ENCODE measurements at regions not wholly inside any gene's neighbourhood (a gene's known extent, or its start where the extent isn't known, plus 50 kb on each side); places are given as distances from the start of the nearest gene placed in this dataset.

GRCh38 chr20:60586269-60587050 is 628.2 kb downstream of the CDH26 start:
- Histone ChIP-seq H3K4me1 (ENCODE audit: control insufficient read depth, insufficient read depth, low read length, unreplicated experiment) (no peaks in the 10 kb centered on the region), H3K27ac (ENCODE audit: low read depth, low read length) (no peak overlapping the region), H2AFZ (ENCODE audit: low read length, unreplicated experiment) (no peak overlapping the region), H3K79me2 (ENCODE audit: control insufficient read depth, insufficient read depth, low read length, unreplicated experiment) (no peaks in the 10 kb centered on the region), H3K4me3 (ENCODE audit: low read depth, low read length) (no peak overlapping the region), H3K36me3 (ENCODE audit: insufficient read depth, low read length) (no peaks in the 10 kb centered on the region), H3K27me3 (ENCODE audit: insufficient read depth, low read length) (no peaks in the 10 kb centered on the region)

DNA sequence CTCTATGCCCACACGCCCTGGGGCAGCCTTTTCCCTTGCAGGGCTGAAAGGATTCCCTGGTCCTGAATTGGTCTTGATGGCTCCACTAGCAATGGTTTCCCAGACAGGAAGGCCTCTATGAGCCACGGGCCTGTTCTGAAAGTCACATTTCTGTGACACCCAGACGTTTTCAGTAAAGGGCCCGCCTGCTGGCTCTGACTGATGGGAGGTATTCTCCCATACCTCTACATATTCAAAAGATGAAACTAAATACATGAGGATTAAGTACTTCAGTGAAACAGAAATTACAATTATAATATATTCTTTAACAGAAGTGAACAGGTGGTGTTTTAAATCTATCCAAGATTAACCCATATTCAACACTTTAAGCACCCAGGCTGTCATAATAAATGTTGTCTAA is 629.8 kb downstream of the CDH26 start:
- Histone ChIP-seq H3K27me3 (ENCODE audit: insufficient read depth, low read length) (no peaks in the 10 kb centered on the region), H3K36me3 (ENCODE audit: insufficient read depth, low read length) (no peaks in the 10 kb centered on the region), H3K4me3 (ENCODE audit: low read depth, low read length) (no peak overlapping the region), H3K79me2 (ENCODE audit: control insufficient read depth, insufficient read depth, low read length, unreplicated experiment) (no peaks in the 10 kb centered on the region), H3K27ac (ENCODE audit: low read depth, low read length) (no peak overlapping the region), H3K4me1 (ENCODE audit: control insufficient read depth, insufficient read depth, low read length, unreplicated experiment) (no peaks in the 10 kb centered on the region), H2AFZ (ENCODE audit: low read length, unreplicated experiment) (no peak overlapping the region)

- Histone ChIP-seq H3K4me1 (ENCODE audit: control insufficient read depth, insufficient read depth, low read length, unreplicated experiment) (no peaks in the 10 kb centered on the region), H3K36me3 (ENCODE audit: insufficient read depth, low read length) (no peaks in the 10 kb centered on the region), H2AFZ (ENCODE audit: low read length, unreplicated experiment) (no peak overlapping the region), H3K27me3 (ENCODE audit: insufficient read depth, low read length) (no peaks in the 10 kb centered on the region), H3K4me3 (ENCODE audit: low read depth, low read length) (no peak overlapping the region), H3K79me2 (ENCODE audit: control insufficient read depth, insufficient read depth, low read length, unreplicated experiment) (no peaks in the 10 kb centered on the region), H3K27ac (ENCODE audit: low read depth, low read length) (no peak overlapping the region)
These were observed 631.4 kb downstream of the CDH26 start for GRCh38 chr20:60589623-60590022.

DNA sequence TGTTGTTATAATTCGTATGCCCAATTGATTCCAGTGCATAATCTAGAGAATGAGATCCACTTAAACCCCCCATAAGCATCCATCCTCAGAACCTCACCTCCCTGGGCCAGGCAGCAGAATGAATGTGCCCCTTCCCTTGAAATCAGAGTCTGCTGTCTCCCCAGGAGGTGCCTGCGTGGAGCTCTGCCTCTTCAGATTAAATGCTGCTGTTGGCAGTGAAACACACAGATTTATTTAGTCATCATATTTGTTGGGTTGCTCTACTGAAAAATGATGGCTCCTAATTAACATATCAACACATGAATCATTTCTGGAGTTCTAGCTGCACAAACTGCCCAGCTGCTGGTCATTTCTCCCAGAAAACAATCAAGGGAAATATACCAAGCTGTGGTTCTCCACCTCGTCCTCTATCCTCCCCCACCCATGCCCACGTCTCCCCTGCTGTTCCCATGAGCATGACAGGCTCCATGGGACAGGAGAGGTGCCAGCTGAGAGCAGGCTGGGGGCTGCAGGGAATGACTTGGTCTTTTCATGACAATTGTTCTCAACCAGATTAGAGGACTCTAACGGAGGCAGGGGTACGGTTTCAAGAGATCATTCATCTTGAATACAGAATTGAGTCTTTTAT is 633.1 kb downstream of the CDH26 start:
- Histone ChIP-seq H3K79me2 (ENCODE audit: control insufficient read depth, insufficient read depth, low read length, unreplicated experiment) (no peaks in the 10 kb centered on the region), H3K27me3 (ENCODE audit: insufficient read depth, low read length) (no peaks in the 10 kb centered on the region), H3K4me3 (ENCODE audit: low read depth, low read length) (no peak overlapping the region), H3K36me3 (ENCODE audit: insufficient read depth, low read length) (no peaks in the 10 kb centered on the region), H2AFZ (ENCODE audit: low read length, unreplicated experiment) (no peak overlapping the region), H3K27ac (ENCODE audit: low read depth, low read length) (no peak overlapping the region), H3K4me1 (ENCODE audit: control insufficient read depth, insufficient read depth, low read length, unreplicated experiment) (no peaks in the 10 kb centered on the region)

- no peaks in the 10 kb centered on the region for H3K27me3 ChIP-seq (ENCODE audit: insufficient read depth, low read length)
- H3K4me3 ChIP-seq (ENCODE audit: low read depth, low read length): no peak overlapping the region
- H3K27ac ChIP-seq (ENCODE audit: low read depth, low read length): no peak overlapping the region
- H3K79me2 ChIP-seq (ENCODE audit: control insufficient read depth, insufficient read depth, low read length, unreplicated experiment): no peaks in the 10 kb centered on the region
- no peaks in the 10 kb centered on the region for H3K4me1 ChIP-seq (ENCODE audit: control insufficient read depth, insufficient read depth, low read length, unreplicated experiment)
- H3K36me3 ChIP-seq (ENCODE audit: insufficient read depth, low read length): no peaks in the 10 kb centered on the region
- no peak overlapping the region for H2AFZ ChIP-seq (ENCODE audit: low read length, unreplicated experiment)
These were observed 640.3 kb downstream of the CDH26 start for GRCh38 chr20:60598528-60598927.

GRCh38 chr20:60599381-60599780 is 641.2 kb downstream of the CDH26 start:
- no peaks in the 10 kb centered on the region for H3K36me3 ChIP-seq (ENCODE audit: insufficient read depth, low read length)
- H2AFZ ChIP-seq (ENCODE audit: low read length, unreplicated experiment): no peak overlapping the region
- no peaks in the 10 kb centered on the region for H3K27me3 ChIP-seq (ENCODE audit: insufficient read depth, low read length)
- H3K4me1 ChIP-seq (ENCODE audit: control insufficient read depth, insufficient read depth, low read length, unreplicated experiment): no peaks in the 10 kb centered on the region
- no peak overlapping the region for H3K27ac ChIP-seq (ENCODE audit: low read depth, low read length)
- H3K4me3 ChIP-seq (ENCODE audit: low read depth, low read length): no peak overlapping the region
- no peaks in the 10 kb centered on the region for H3K79me2 ChIP-seq (ENCODE audit: control insufficient read depth, insufficient read depth, low read length, unreplicated experiment)

GRCh38 chr20:60600036-60600435 is 641.8 kb downstream of the CDH26 start:
- Histone ChIP-seq H3K27ac (ENCODE audit: low read depth, low read length) (no peak overlapping the region), H3K27me3 (ENCODE audit: insufficient read depth, low read length) (no peaks in the 10 kb centered on the region), H2AFZ (ENCODE audit: low read length, unreplicated experiment) (no peak overlapping the region), H3K4me3 (ENCODE audit: low read depth, low read length) (no peak overlapping the region), H3K4me1 (ENCODE audit: control insufficient read depth, insufficient read depth, low read length, unreplicated experiment) (no peaks in the 10 kb centered on the region), H3K79me2 (ENCODE audit: control insufficient read depth, insufficient read depth, low read length, unreplicated experiment) (no peaks in the 10 kb centered on the region), H3K36me3 (ENCODE audit: insufficient read depth, low read length) (no peaks in the 10 kb centered on the region)

DNA sequence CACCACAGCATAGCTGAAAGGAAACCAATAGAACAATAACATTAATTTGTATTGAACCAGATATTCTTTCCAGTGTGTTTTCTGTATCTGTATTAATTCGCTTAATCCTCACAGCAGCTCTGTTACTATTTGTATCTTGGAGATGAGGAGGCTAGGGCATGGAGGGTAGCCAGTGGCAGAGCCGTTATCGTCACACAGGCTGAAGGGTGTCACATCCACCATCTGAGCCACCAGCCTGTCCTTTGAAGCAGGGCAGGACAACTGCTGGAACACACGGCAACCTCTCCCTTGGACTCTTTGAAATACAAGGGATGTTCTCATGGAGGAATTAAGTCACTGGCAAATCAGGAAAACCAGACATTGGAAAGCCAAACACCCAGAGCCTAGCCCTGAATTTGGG is 628.0 kb upstream of the CDH4 start:
- Histone ChIP-seq H3K4me1 (ENCODE audit: control insufficient read depth, insufficient read depth, low read length, unreplicated experiment) (no peaks in the 10 kb centered on the region), H3K27me3 (ENCODE audit: insufficient read depth, low read length) (no peaks in the 10 kb centered on the region), H3K36me3 (ENCODE audit: insufficient read depth, low read length) (no peaks in the 10 kb centered on the region), H3K27ac (ENCODE audit: low read depth, low read length) (no peak overlapping the region), H3K4me3 (ENCODE audit: low read depth, low read length) (no peak overlapping the region), H3K79me2 (ENCODE audit: control insufficient read depth, insufficient read depth, low read length, unreplicated experiment) (no peaks in the 10 kb centered on the region), H2AFZ (ENCODE audit: low read length, unreplicated experiment) (no peak overlapping the region)

GRCh38 chr20:60627751-60628565 is 624.1 kb upstream of the CDH4 start:
- Histone ChIP-seq H3K36me3 (ENCODE audit: insufficient read depth, low read length) (no peaks in the 10 kb centered on the region), H3K4me1 (ENCODE audit: control insufficient read depth, insufficient read depth, low read length, unreplicated experiment) (no peaks in the 10 kb centered on the region), H3K79me2 (ENCODE audit: control insufficient read depth, insufficient read depth, low read length, unreplicated experiment) (no peaks in the 10 kb centered on the region), H2AFZ (ENCODE audit: low read length, unreplicated experiment) (no peak overlapping the region), H3K27ac (ENCODE audit: low read depth, low read length) (no peak overlapping the region), H3K4me3 (ENCODE audit: low read depth, low read length) (no peak overlapping the region), H3K27me3 (ENCODE audit: insufficient read depth, low read length) (no peaks in the 10 kb centered on the region)

DNA sequence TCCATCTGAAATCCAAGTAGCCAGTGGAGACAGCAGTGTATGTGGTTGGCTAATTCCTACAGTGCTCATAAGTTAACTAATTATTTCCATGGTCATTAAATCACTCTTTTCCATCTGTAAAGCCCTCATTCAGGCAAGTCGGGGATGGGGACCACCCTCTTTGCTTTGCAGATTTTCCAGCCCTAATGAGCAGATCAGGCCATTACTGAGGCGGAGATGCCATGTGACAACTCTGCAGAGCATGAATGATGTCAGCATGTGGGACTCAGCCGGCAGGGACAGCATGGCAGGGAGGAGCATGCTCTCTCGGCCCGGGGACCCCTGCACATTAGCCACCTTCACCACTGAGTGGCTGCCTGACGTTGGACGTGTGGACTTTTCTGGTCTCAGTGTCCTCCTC is 623.3 kb upstream of the CDH4 start:
- H3K36me3 ChIP-seq (ENCODE audit: insufficient read depth, low read length): no peaks in the 10 kb centered on the region

More for the DNA sequence above, 623.3 kb upstream of the CDH4 start:
- Histone ChIP-seq H2AFZ (ENCODE audit: low read length, unreplicated experiment) (no peak overlapping the region), H3K4me3 (ENCODE audit: low read depth, low read length) (no peak overlapping the region), H3K27me3 (ENCODE audit: insufficient read depth, low read length) (no peaks in the 10 kb centered on the region), H3K27ac (ENCODE audit: low read depth, low read length) (no peak overlapping the region), H3K4me1 (ENCODE audit: control insufficient read depth, insufficient read depth, low read length, unreplicated experiment) (no peaks in the 10 kb centered on the region), H3K79me2 (ENCODE audit: control insufficient read depth, insufficient read depth, low read length, unreplicated experiment) (no peaks in the 10 kb centered on the region)

All from ACC112 (cell line).